ENCODE measurements at regions not wholly inside any gene's neighbourhood (a gene's known extent, or its start where the extent isn't known, plus 50 kb on each side); places are given as distances from the start of the nearest gene placed in this dataset.

DNA sequence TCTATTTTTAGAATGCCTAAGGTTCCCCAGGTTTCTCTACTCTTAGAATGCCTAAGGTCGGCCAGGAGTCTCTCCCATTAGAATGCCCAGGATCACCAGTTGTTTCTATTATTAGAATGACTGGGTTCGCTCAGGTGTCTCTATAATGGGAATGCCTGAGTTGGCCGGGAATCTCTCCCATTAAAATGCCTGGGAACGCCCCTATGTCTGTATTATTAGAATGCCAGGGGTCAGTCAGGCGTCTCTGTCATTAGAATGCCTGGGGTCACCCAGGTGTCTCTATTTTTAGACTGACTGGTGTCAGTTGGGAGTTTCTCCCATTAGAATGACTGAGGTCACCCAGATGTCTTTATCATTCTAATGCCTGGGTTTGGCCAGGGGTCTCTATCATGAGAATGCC is 2252.5 kb downstream of the TP53TG3F start:
- TF ChIP-seq, protein P1, sequence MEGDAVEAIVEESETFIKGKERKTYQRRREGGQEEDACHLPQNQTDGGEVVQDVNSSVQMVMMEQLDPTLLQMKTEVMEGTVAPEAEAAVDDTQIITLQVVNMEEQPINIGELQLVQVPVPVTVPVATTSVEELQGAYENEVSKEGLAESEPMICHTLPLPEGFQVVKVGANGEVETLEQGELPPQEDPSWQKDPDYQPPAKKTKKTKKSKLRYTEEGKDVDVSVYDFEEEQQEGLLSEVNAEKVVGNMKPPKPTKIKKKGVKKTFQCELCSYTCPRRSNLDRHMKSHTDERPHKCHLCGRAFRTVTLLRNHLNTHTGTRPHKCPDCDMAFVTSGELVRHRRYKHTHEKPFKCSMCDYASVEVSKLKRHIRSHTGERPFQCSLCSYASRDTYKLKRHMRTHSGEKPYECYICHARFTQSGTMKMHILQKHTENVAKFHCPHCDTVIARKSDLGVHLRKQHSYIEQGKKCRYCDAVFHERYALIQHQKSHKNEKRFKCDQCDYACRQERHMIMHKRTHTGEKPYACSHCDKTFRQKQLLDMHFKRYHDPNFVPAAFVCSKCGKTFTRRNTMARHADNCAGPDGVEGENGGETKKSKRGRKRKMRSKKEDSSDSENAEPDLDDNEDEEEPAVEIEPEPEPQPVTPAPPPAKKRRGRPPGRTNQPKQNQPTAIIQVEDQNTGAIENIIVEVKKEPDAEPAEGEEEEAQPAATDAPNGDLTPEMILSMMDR (IDR thresholded peaks at IDR 0.05; ENCODE audit: low read length): no peak
- TF ChIP-seq EZH2 (IDR thresholded peaks at IDR 0.05; ENCODE audit: borderline replicate concordance, low read length): no peak

Measured in OCI-LY1 (cell line).